Sigmoid colon (tissue), 4 donors: ENCODE measurements at regions not wholly inside any gene's neighbourhood (a gene's known extent, or its start where the extent isn't known, plus 50 kb on each side); places are given as distances from the start of the nearest gene placed in this dataset.

ENCODE experiments used
- EP300 ChIP-seq, 4 donors: sonication (generic); formaldehyde crosslinking; IDR thresholded peaks; one replicate each; pipeline ENCODE4 v1.6.1; 2017; ENCODE audit warnings: antibody characterized with exemption in 4 of 4
- POLR2A ChIP-seq, 2 donors: fragments of 450-650 bp; IDR thresholded peaks; one replicate each; pipeline ENCODE4 v1.6.1; 2016; ENCODE audit warnings: antibody characterized with exemption in 2 of 2, mild to moderate bottlenecking in 2 of 2, moderate library complexity in 2 of 2
- POLR2AphosphoS5 ChIP-seq, 4 donors: sonication (generic); formaldehyde crosslinking; IDR thresholded peaks; one replicate each; pipeline ENCODE4 v1.6.1; 2017; ENCODE audit warnings: antibody characterized with exemption in 4 of 4
- TF ChIP-seq, protein P1 (sequence below), 4 experiments: fragments of 450-650 bp in 3 of 4; fragments of 200-600 bp in 1 of 4; IDR thresholded peaks; one replicate each; pipeline ENCODE4 v1.5.1; 2016 to 2019; ENCODE audit warnings: antibody characterized with exemption in 4 of 4, mild to moderate bottlenecking in 3 of 4, moderate library complexity in 2 of 4

- TF ChIP-seq, protein P1, sequence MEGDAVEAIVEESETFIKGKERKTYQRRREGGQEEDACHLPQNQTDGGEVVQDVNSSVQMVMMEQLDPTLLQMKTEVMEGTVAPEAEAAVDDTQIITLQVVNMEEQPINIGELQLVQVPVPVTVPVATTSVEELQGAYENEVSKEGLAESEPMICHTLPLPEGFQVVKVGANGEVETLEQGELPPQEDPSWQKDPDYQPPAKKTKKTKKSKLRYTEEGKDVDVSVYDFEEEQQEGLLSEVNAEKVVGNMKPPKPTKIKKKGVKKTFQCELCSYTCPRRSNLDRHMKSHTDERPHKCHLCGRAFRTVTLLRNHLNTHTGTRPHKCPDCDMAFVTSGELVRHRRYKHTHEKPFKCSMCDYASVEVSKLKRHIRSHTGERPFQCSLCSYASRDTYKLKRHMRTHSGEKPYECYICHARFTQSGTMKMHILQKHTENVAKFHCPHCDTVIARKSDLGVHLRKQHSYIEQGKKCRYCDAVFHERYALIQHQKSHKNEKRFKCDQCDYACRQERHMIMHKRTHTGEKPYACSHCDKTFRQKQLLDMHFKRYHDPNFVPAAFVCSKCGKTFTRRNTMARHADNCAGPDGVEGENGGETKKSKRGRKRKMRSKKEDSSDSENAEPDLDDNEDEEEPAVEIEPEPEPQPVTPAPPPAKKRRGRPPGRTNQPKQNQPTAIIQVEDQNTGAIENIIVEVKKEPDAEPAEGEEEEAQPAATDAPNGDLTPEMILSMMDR (IDR thresholded peaks at IDR 0.05) = no peak
- TF ChIP-seq POLR2A (IDR thresholded peaks at IDR 0.05) (no peak), POLR2AphosphoS5 (IDR thresholded peaks at IDR 0.05) (no peak), EP300 (IDR thresholded peaks at IDR 0.05) (no peak)
These were observed 429.8 kb upstream of the PDZRN3 start for GRCh38 chr3:74054566-74054965.
